Gastroesophageal sphincter (tissue), 4 donors: ENCODE measurements at regions not wholly inside any gene's neighbourhood (a gene's known extent, or its start where the extent isn't known, plus 50 kb on each side); places are given as distances from the start of the nearest gene placed in this dataset.

Experiments used
- ATAC-seq: fragments of 150-250 bp; one replicate; pipeline ENCODE4 v1.9.1; 2016; ENCODE audit warnings: mild to moderate bottlenecking, moderate library complexity
- H3K27ac ChIP-seq, 4 donors: fragments of 200-600 bp; sonication (generic) in 3 of 4; 1 replicate in 3 of 4; 2 replicates in 1 of 4; pipeline ENCODE4 v1.5.1; 2016 to 2019
- H3K27me3 ChIP-seq: fragments of 200-600 bp; sonication (generic); one replicate; pipeline ENCODE4 v1.5.1; 2019
- H3K36me3 ChIP-seq, 2 donors: fragments of 200-600 bp; sonication (generic); one replicate each; pipeline ENCODE4 v1.5.1; 2019; ENCODE audit warnings: control low read depth in 1 of 2
- H3K4me1 ChIP-seq, 3 donors: fragments of 200-600 bp; sonication (generic); 1 replicate in 2 of 3; 2 replicates in 1 of 3; pipeline ENCODE4 v1.5.1; 2016 to 2019; ENCODE audit warnings: control low read depth in 2 of 3
- H3K4me3 ChIP-seq, 2 donors: fragments of 200-600 bp; sonication (generic); one replicate each; pipeline ENCODE4 v1.5.1; 2019; ENCODE audit warnings: mild to moderate bottlenecking in 1 of 2, moderate library complexity in 1 of 2
- H3K9me3 ChIP-seq, 3 donors: fragments of 200-600 bp; sonication (generic); one replicate each; pipeline ENCODE4 v1.5.1; 2017 to 2019; ENCODE audit warnings: control low read depth in 2 of 3
- CTCF ChIP-seq, 4 experiments: fragments of 200-600 bp in 2 of 4; fragments of 450-650 bp in 2 of 4; sonication (generic) in 1 of 4; IDR thresholded peaks; one replicate each; pipeline ENCODE4 v1.5.1; 2017 to 2019; ENCODE audit warnings: antibody characterized with exemption in 4 of 4, mild to moderate bottlenecking in 2 of 4, moderate library complexity in 2 of 4
- EP300 ChIP-seq: sonication (generic); formaldehyde crosslinking; IDR thresholded peaks from one replicate; pipeline ENCODE4 v1.6.1; 2017; ENCODE audit warnings: antibody characterized with exemption, mild to moderate bottlenecking
- POLR2A ChIP-seq, 2 donors: fragments of 450-650 bp; IDR thresholded peaks; one replicate each; pipeline ENCODE4 v1.6.1; 2017; ENCODE audit warnings: antibody characterized with exemption in 2 of 2, mild to moderate bottlenecking in 2 of 2, moderate library complexity in 1 of 2
- POLR2AphosphoS5 ChIP-seq: sonication (generic); formaldehyde crosslinking; IDR thresholded peaks from one replicate; pipeline ENCODE4 v1.6.1; 2017; ENCODE audit warnings: antibody characterized with exemption
- WGBS, 2 donors: methylation state at CpG; one replicate each; pipeline ENCODE4 v1.1.5; 2018; ENCODE audit warnings: low coverage in 1 of 2; 5-methylcytosine and 5-hydroxymethylcytosine counted together

GRCh38 chr2:22579341-22579740 lies 805.6 kb upstream of the KLHL29 start:
- Histone ChIP-seq H3K4me1 (no peaks in the 10 kb centered on the region), H3K27ac (no peak overlapping the region), H3K27me3 (no peaks in the 10 kb centered on the region), H3K36me3 (no peaks in the 10 kb centered on the region), H3K9me3 (peaks cover 0 to 19% (median 0%) of the 10 kb centered on the region in 3 donors), H3K4me3 (no peak overlapping the region)
- TF ChIP-seq POLR2AphosphoS5 (no peak), CTCF (IDR thresholded peaks at IDR 0.05) (no peak), EP300 (no peak), POLR2A (IDR thresholded peaks at IDR 0.05) (no peak)
- ATAC-seq, result no peak
- 62 to 81% methylated on average over 3 of the region's 3 CpGs for WGBS, 2 donors

DNA sequence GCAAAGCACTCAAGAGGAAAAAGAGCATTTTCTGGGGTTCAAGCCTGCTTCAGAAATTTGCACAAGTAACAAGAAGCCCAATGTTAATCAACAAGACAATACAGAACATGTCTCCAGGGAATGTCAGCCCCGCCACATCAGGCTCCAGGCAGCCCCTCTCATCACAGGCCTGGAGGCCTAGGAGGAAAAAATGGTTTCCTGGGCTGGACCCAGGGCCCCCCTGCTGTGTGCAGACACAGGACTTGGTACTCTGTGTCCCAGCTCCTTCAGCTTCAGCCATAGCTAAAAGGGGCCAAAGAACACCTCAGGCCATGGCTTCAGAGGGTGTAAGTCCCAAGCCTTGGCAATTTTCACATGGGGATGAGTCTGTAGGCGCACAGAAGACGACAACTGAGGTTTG lies 802.9 kb upstream of the KLHL29 start:
- TF ChIP-seq POLR2A (IDR thresholded peaks at IDR 0.05), result no peak
- Histone ChIP-seq H3K36me3 (no peaks in the 10 kb centered on the region), H3K27me3 (no peaks in the 10 kb centered on the region), H3K4me3 (no peak overlapping the region), H3K9me3 (peaks cover 0 to 19% (median 0%) of the 10 kb centered on the region in 3 donors), H3K4me1 (no peaks in the 10 kb centered on the region), H3K27ac (no peak overlapping the region)
- no peak for ATAC-seq
- WGBS, 2 donors, result 77 to 82% methylated on average over 2 to 3 of the region's 3 CpGs

DNA sequence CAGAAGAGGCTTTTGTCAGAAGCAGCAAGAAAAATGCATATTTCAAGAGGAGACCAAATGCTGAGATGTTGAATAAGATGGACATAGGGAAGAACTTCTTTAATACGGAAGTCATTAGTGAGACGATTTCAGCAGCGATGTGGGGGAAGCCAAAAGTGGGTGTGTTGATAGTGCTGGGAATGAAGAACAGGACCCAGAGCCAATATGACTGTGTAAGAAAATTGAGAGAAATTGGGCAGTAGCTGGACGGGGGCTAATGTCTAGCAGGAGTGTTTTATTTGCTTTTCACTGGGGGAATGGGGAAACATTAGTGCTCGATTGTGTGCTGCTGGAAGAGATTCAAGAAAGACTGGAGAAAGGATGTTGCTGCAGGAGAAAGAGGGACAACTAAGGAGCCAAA lies 788.7 kb upstream of the KLHL29 start:
- no peak overlapping the region for H3K4me3 ChIP-seq
- no peaks in the 10 kb centered on the region for H3K4me1 ChIP-seq
- no peaks in the 10 kb centered on the region for H3K36me3 ChIP-seq
- no peak for TF ChIP-seq POLR2A (IDR thresholded peaks at IDR 0.05)
- ATAC-seq, result no peak
- H3K27me3 ChIP-seq, result no peaks in the 10 kb centered on the region
- H3K27ac ChIP-seq, result no peak overlapping the region
- peaks cover 0 to 5% (median 0%) of the 10 kb centered on the region in 3 donors for H3K9me3 ChIP-seq
- WGBS, 2 donors, result 51 to 59% methylated on average over 4 to 5 of the region's 5 CpGs

GRCh38 chr2:22600156-22600555 lies 784.8 kb upstream of the KLHL29 start:
- Histone ChIP-seq H3K4me3 (no peak overlapping the region), H3K36me3 (no peaks in the 10 kb centered on the region), H3K9me3 (no peaks in the 10 kb centered on the region), H3K27ac (no peak overlapping the region), H3K4me1 (no peaks in the 10 kb centered on the region), H3K27me3 (no peaks in the 10 kb centered on the region)
- TF ChIP-seq POLR2A (IDR thresholded peaks at IDR 0.05), result no peak
- no peak for TF ChIP-seq POLR2AphosphoS5
- TF ChIP-seq CTCF (IDR thresholded peaks at IDR 0.05), result no peak
- TF ChIP-seq EP300, result no peak
- WGBS, 2 donors, result 74 to 82% methylated on average over 2 of the region's 2 CpGs
- no peak for ATAC-seq

- H3K9me3 ChIP-seq, result no peaks in the 10 kb centered on the region
- H3K4me3 ChIP-seq, result no peak overlapping the region
- H3K27ac ChIP-seq, result no peak overlapping the region
- H3K27me3 ChIP-seq, result no peaks in the 10 kb centered on the region
- no peaks in the 10 kb centered on the region for H3K36me3 ChIP-seq
- 54 to 70% methylated on average over 1 of the region's 1 CpG for WGBS, 2 donors
- TF ChIP-seq POLR2A (IDR thresholded peaks at IDR 0.05) (no peak), EP300 (no peak), CTCF (IDR thresholded peaks at IDR 0.05) (no peak), POLR2AphosphoS5 (no peak)
- no peaks in the 10 kb centered on the region for H3K4me1 ChIP-seq
- ATAC-seq, result no peak
These were observed 784.0 kb upstream of the KLHL29 start for GRCh38 chr2:22600999-22601398.

- no peaks in the 10 kb centered on the region for H3K9me3 ChIP-seq
- H3K36me3 ChIP-seq, result no peaks in the 10 kb centered on the region
- no peaks in the 10 kb centered on the region for H3K4me1 ChIP-seq
- ATAC-seq, result no peak
- TF ChIP-seq EP300, result no peak
- no peak for TF ChIP-seq CTCF (IDR thresholded peaks at IDR 0.05)
- TF ChIP-seq POLR2A (IDR thresholded peaks at IDR 0.05), result no peak
- no peak overlapping the region for H3K4me3 ChIP-seq
- no peaks in the 10 kb centered on the region for H3K27me3 ChIP-seq
- H3K27ac ChIP-seq, result no peak overlapping the region
- 61 to 66% methylated on average over 4 of the region's 4 CpGs for WGBS, 2 donors
These were observed 780.8 kb upstream of the KLHL29 start for GRCh38 chr2:22604136-22604535.
